ENCODE measurements at regions not wholly inside any gene's neighbourhood (a gene's known extent, or its start where the extent isn't known, plus 50 kb on each side); places are given as distances from the start of the nearest gene placed in this dataset.

DNA sequence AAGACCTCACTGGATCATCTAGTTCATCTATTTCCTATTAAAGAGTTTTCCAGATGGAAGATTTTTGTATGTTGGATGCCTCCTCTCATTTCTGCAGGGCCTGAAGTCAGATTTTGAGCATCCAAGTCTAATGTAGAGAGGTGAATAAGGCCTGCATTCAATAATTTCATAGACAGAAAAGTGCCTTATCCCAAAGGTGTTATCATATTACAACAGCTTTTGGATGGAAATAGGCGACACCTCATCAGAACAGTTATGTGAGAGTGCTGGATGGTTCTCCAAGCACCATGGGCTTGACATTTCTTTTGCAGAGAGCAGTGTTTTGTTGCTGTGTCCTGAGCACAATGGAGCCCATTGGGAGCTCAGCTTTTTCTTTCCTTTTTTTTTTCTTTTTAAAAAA, 162.4 kb upstream of the MEOX2 start:
- no peak for DNase-seq (ENCODE audit: low spot score)
- TF ChIP-seq, protein P1, sequence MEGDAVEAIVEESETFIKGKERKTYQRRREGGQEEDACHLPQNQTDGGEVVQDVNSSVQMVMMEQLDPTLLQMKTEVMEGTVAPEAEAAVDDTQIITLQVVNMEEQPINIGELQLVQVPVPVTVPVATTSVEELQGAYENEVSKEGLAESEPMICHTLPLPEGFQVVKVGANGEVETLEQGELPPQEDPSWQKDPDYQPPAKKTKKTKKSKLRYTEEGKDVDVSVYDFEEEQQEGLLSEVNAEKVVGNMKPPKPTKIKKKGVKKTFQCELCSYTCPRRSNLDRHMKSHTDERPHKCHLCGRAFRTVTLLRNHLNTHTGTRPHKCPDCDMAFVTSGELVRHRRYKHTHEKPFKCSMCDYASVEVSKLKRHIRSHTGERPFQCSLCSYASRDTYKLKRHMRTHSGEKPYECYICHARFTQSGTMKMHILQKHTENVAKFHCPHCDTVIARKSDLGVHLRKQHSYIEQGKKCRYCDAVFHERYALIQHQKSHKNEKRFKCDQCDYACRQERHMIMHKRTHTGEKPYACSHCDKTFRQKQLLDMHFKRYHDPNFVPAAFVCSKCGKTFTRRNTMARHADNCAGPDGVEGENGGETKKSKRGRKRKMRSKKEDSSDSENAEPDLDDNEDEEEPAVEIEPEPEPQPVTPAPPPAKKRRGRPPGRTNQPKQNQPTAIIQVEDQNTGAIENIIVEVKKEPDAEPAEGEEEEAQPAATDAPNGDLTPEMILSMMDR (conservative IDR thresholded peaks at IDR 0.05; ENCODE audit: low read depth, low read length), result no peak
- TF ChIP-seq EZH2 (IDR thresholded peaks at IDR 0.05; ENCODE audit: borderline replicate concordance, low read depth, low read length, poor library complexity, severe bottlenecking), result no peak
- ChIA-PET CTCF (no interaction called here), POLR2A (ENCODE audit: low non-redundant PET) (no interaction called here)
- H3K9me3 ChIP-seq (ENCODE audit: low read depth, low read length, poor library complexity, severe bottlenecking), result no peaks in the 10 kb centered on the region
- H3K27ac ChIP-seq (ENCODE audit: low read depth, low read length, poor library complexity, severe bottlenecking), result no peak overlapping the region
- no peak overlapping the region for H3K4me3 ChIP-seq (ENCODE audit: low read depth, low read length, poor library complexity, severe bottlenecking)
- no TSS peak for BruUV-seq (replicated peaks)
- intact Hi-C loops (cut with micrococcal nuclease; ENCODE audit: unreplicated experiment), result no loop called here
- peaks cover 6% of the 10 kb centered on the region for H3K27me3 ChIP-seq (replicated peaks; ENCODE audit: insufficient read depth, low read depth, low read length, poor library complexity)
- no peaks in the 10 kb centered on the region for H3K36me3 ChIP-seq (ENCODE audit: insufficient read depth, low read length, poor library complexity, severe bottlenecking)
- peaks cover 29% of the 10 kb centered on the region for H3K4me1 ChIP-seq (ENCODE audit: insufficient read depth, low read length, poor library complexity, severe bottlenecking)

DNA sequence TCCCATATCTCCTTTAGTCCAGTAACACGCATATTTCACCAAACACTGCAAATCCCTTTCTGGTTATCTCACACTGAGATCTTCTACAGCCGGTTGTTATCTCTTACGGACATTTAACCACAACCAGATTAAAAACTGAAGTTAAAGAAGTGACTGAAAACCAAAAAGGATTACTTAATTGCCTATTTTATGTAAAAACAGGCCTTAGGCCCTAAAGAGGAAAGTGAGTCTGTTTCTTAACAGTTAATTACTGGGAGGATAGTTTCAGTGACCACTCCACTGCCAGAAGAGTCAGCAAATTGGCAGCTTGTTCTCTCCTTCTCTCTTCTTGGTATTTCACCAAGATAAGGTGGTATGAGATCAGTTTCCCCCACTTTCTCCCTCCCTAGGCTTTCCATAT, 161.9 kb upstream of the MEOX2 start:
- no TSS peak for BruUV-seq (replicated peaks)
- Histone ChIP-seq H3K36me3 (ENCODE audit: insufficient read depth, low read length, poor library complexity, severe bottlenecking) (no peaks in the 10 kb centered on the region), H3K4me3 (ENCODE audit: low read depth, low read length, poor library complexity, severe bottlenecking) (no peak overlapping the region), H3K4me1 (ENCODE audit: insufficient read depth, low read length, poor library complexity, severe bottlenecking) (peaks cover 24% of the 10 kb centered on the region), H3K27ac (ENCODE audit: low read depth, low read length, poor library complexity, severe bottlenecking) (no peak overlapping the region), H3K27me3 (replicated peaks; ENCODE audit: insufficient read depth, low read depth, low read length, poor library complexity) (peaks cover 6% of the 10 kb centered on the region), H3K9me3 (ENCODE audit: low read depth, low read length, poor library complexity, severe bottlenecking) (no peaks in the 10 kb centered on the region)
- CTCF ChIA-PET, result no interaction called here
- intact Hi-C loops (cut with micrococcal nuclease; ENCODE audit: unreplicated experiment), result no loop called here
- TF ChIP-seq, protein P1 (conservative IDR thresholded peaks at IDR 0.05; ENCODE audit: low read depth, low read length), result no peak
- no peak for TF ChIP-seq EZH2 (IDR thresholded peaks at IDR 0.05; ENCODE audit: borderline replicate concordance, low read depth, low read length, poor library complexity, severe bottlenecking)
- POLR2A ChIA-PET (ENCODE audit: low non-redundant PET), result no interaction called here
- DNase-seq (ENCODE audit: low spot score), result no peak

DNA sequence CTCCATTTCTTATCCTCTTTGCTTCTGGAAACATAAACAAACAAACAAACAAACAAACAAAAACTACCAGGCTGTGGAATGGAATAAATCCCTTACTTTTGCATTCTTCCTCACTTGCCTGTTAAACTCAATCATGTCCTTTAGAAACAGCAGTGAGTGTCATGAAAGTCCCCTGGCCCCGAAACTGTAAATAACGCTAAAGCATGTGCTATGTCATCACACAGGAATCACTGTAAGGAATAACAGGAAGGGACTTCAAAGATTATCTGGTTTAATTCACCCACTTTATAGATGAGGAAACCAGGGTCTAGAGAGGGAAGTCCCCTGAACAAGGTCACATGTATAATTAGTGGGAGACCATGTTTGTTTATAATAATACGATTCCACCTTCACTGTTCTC, 159.4 kb upstream of the MEOX2 start:
- H3K9me3 ChIP-seq (ENCODE audit: low read depth, low read length, poor library complexity, severe bottlenecking), result no peaks in the 10 kb centered on the region
- BruUV-seq (replicated peaks), result no TSS peak
- no peaks in the 10 kb centered on the region for H3K27me3 ChIP-seq (replicated peaks; ENCODE audit: insufficient read depth, low read depth, low read length, poor library complexity)
- CTCF ChIA-PET, result no interaction called here
- TF ChIP-seq, protein P1 (conservative IDR thresholded peaks at IDR 0.05; ENCODE audit: low read depth, low read length), result no peak
- TF ChIP-seq EZH2 (IDR thresholded peaks at IDR 0.05; ENCODE audit: borderline replicate concordance, low read depth, low read length, poor library complexity, severe bottlenecking), result no peak
- POLR2A ChIA-PET (ENCODE audit: low non-redundant PET), result interaction anchor here (0.7 kb wide), 1 partner anchor 1341 kb away, joined by 4 read pairs; no protein-coding TSS in a partner anchor
- no peak for DNase-seq (ENCODE audit: low spot score)
- intact Hi-C loops (cut with micrococcal nuclease; ENCODE audit: unreplicated experiment), result no loop called here
- H3K36me3 ChIP-seq (ENCODE audit: insufficient read depth, low read length, poor library complexity, severe bottlenecking), result no peaks in the 10 kb centered on the region
- H3K4me3 ChIP-seq (ENCODE audit: low read depth, low read length, poor library complexity, severe bottlenecking), result no peak overlapping the region
- H3K27ac ChIP-seq (ENCODE audit: low read depth, low read length, poor library complexity, severe bottlenecking), result no peak overlapping the region
- peaks cover 9% of the 10 kb centered on the region for H3K4me1 ChIP-seq (ENCODE audit: insufficient read depth, low read length, poor library complexity, severe bottlenecking)

Data from A673 (cell line).